ENCODE measurements at regions not wholly inside any gene's neighbourhood (a gene's known extent, or its start where the extent isn't known, plus 50 kb on each side); places are given as distances from the start of the nearest gene placed in this dataset.
"Not testable (repeated sequence)": the region's sequence is repeated elsewhere in the genome, so short reads cannot be mapped to it uniquely, and the experiment has no call there.

GRCh38 chr2:82811946-82812345, 1647.1 kb downstream of the SUCLG1 start:
- DNase-seq, result no peak
- in situ Hi-C loops (cut with MboI; ENCODE audit: low pct_unique_long_range_greater_than_20kb, low sequenced_read_pairs), result no loop called here

- no peak for DNase-seq
- in situ Hi-C loops (cut with MboI; ENCODE audit: low pct_unique_long_range_greater_than_20kb, low sequenced_read_pairs), result no loop called here
Measured at GRCh38 chr2:82803307-82803706, 1655.8 kb downstream of the SUCLG1 start.

- in situ Hi-C loops (cut with MboI; ENCODE audit: low pct_unique_long_range_greater_than_20kb, low sequenced_read_pairs), result no loop called here
- DNase-seq, result no peak
Measured at GRCh38 chr2:82797469-82797868, 1661.6 kb downstream of the SUCLG1 start.

- in situ Hi-C loops (cut with MboI; ENCODE audit: low pct_unique_long_range_greater_than_20kb, low sequenced_read_pairs), result no loop called here
- no peak for DNase-seq
Measured at GRCh38 chr2:82796132-82796531, 1662.9 kb downstream of the SUCLG1 start.

GRCh38 chr2:82795446-82795845, 1663.6 kb downstream of the SUCLG1 start:
- in situ Hi-C loops (cut with MboI; ENCODE audit: low pct_unique_long_range_greater_than_20kb, low sequenced_read_pairs), result no loop called here
- no peak for DNase-seq

- in situ Hi-C loops (cut with MboI; ENCODE audit: low pct_unique_long_range_greater_than_20kb, low sequenced_read_pairs), result no loop called here
- no peak for DNase-seq
Measured at GRCh38 chr2:82793711-82794435, 1665.2 kb downstream of the SUCLG1 start.

- no peak for DNase-seq
- in situ Hi-C loops (cut with MboI; ENCODE audit: low pct_unique_long_range_greater_than_20kb, low sequenced_read_pairs), result no loop called here
Measured at GRCh38 chr2:82792316-82792715, 1666.8 kb downstream of the SUCLG1 start.

GRCh38 chr2:82790206-82791021, 1668.7 kb downstream of the SUCLG1 start:
- no peak for DNase-seq
- in situ Hi-C loops (cut with MboI; ENCODE audit: low pct_unique_long_range_greater_than_20kb, low sequenced_read_pairs), result no loop called here

GRCh38 chr2:82789851-82790205, 1669.3 kb downstream of the SUCLG1 start:
- no peak for DNase-seq

GRCh38 chr2:82781176-82781915, 1677.7 kb downstream of the SUCLG1 start:
- DNase-seq, result no peak
- in situ Hi-C loops (cut with MboI; ENCODE audit: low pct_unique_long_range_greater_than_20kb, low sequenced_read_pairs), result no loop called here

More at GRCh38 chr2:82789851-82790205, 1669.3 kb downstream of the SUCLG1 start:
- in situ Hi-C loops (cut with MboI; ENCODE audit: low pct_unique_long_range_greater_than_20kb, low sequenced_read_pairs), result no loop called here

GRCh38 chr2:82780050-82780449, 1679.0 kb downstream of the SUCLG1 start:
- in situ Hi-C loops (cut with MboI; ENCODE audit: low pct_unique_long_range_greater_than_20kb, low sequenced_read_pairs), result no loop called here
- no peak for DNase-seq

- no peak for DNase-seq
- in situ Hi-C loops (cut with MboI; ENCODE audit: low pct_unique_long_range_greater_than_20kb, low sequenced_read_pairs), result no loop called here
Measured at GRCh38 chr2:82752396-82752795, 1706.7 kb downstream of the SUCLG1 start.

GRCh38 chr2:82748653-82749052, 1710.4 kb downstream of the SUCLG1 start:
- DNase-seq, result no peak
- in situ Hi-C loops (cut with MboI; ENCODE audit: low pct_unique_long_range_greater_than_20kb, low sequenced_read_pairs), result no loop called here

GRCh38 chr2:82740527-82740926, 1718.6 kb downstream of the SUCLG1 start:
- in situ Hi-C loops (cut with MboI; ENCODE audit: low pct_unique_long_range_greater_than_20kb, low sequenced_read_pairs), result no loop called here
- no peak for DNase-seq

- in situ Hi-C loops (cut with MboI; ENCODE audit: low pct_unique_long_range_greater_than_20kb, low sequenced_read_pairs); DNase-seq: not testable (repeated sequence)
Measured at GRCh38 chr2:82737965-82738364, 1721.1 kb downstream of the SUCLG1 start.

GRCh38 chr2:82735336-82735735, 1723.7 kb downstream of the SUCLG1 start:
- DNase-seq, result no peak

GRCh38 chr2:82731824-82732223, 1727.3 kb downstream of the SUCLG1 start:
- in situ Hi-C loops (cut with MboI; ENCODE audit: low pct_unique_long_range_greater_than_20kb, low sequenced_read_pairs), result no loop called here
- DNase-seq, result no peak

More at GRCh38 chr2:82735336-82735735, 1723.7 kb downstream of the SUCLG1 start:
- in situ Hi-C loops (cut with MboI; ENCODE audit: low pct_unique_long_range_greater_than_20kb, low sequenced_read_pairs), result no loop called here

GRCh38 chr2:82730811-82731210, 1728.3 kb downstream of the SUCLG1 start:
- in situ Hi-C loops (cut with MboI; ENCODE audit: low pct_unique_long_range_greater_than_20kb, low sequenced_read_pairs), result no loop called here
- DNase-seq, result no peak

- DNase-seq, result no peak
- in situ Hi-C loops (cut with MboI; ENCODE audit: low pct_unique_long_range_greater_than_20kb, low sequenced_read_pairs), result no loop called here
Measured at GRCh38 chr2:82728090-82728489, 1731.0 kb downstream of the SUCLG1 start.

GRCh38 chr2:82708681-82709080, 1750.4 kb downstream of the SUCLG1 start:
- DNase-seq, result no peak
- in situ Hi-C loops (cut with MboI; ENCODE audit: low pct_unique_long_range_greater_than_20kb, low sequenced_read_pairs), result no loop called here
